ENCODE measurements at regions not wholly inside any gene's neighbourhood (a gene's known extent, or its start where the extent isn't known, plus 50 kb on each side); places are given as distances from the start of the nearest gene placed in this dataset.

GRCh38 chr11:103604310-103604709 is 432.1 kb upstream of the DDI1 start:
- DNase-seq (ENCODE audit: low spot score): no peak
- Histone ChIP-seq H3K4me1 (ENCODE audit: insufficient read depth, low read length, poor library complexity, severe bottlenecking) (no peaks in the 10 kb centered on the region), H3K9me2 (ENCODE audit: insufficient read depth, low read length) (no peaks in the 10 kb centered on the region), H4K20me1 (ENCODE audit: insufficient read depth, low read length) (no peaks in the 10 kb centered on the region), H3K9me3 (ENCODE audit: low read length) (no peaks in the 10 kb centered on the region), H2AFZ (ENCODE audit: low read length) (no peak overlapping the region), H3K36me3 (ENCODE audit: insufficient read depth, low read length) (no peaks in the 10 kb centered on the region), H3K79me2 (ENCODE audit: insufficient read depth, low read depth, low read length) (no peaks in the 10 kb centered on the region), H3K4me3 (ENCODE audit: low read depth, low read length, poor library complexity, severe bottlenecking) (no peak overlapping the region), H3K4me2 (ENCODE audit: low read length) (no peak overlapping the region), H3K27ac (ENCODE audit: low read depth, low read length, poor library complexity, severe bottlenecking) (no peak overlapping the region)
- intact Hi-C loops (cut with micrococcal nuclease; ENCODE audit: unreplicated experiment): no loop called here
- BruUV-seq (replicated peaks): no TSS peak
- TF ChIP-seq CTCF (conservative IDR thresholded peaks at IDR 0.05; ENCODE audit: low read length) (no peak), EZH2phosphoT487 (IDR thresholded peaks at IDR 0.05; ENCODE audit: borderline replicate concordance, low read depth, low read length) (no peak)
- ChIA-PET POLR2A (interaction anchor here (0.7 to 1.1 kb wide), 2 partner anchors 8 to 11 kb away, joined by 3 to 5 read pairs; no protein-coding TSS in a partner anchor), CTCF (ENCODE audit: unreplicated experiment) (no interaction called here)

- no peak overlapping the region for H3K4me3 ChIP-seq (ENCODE audit: low read depth, low read length, poor library complexity, severe bottlenecking)
These were observed 427.9 kb upstream of the DDI1 start for GRCh38 chr11:103608566-103608965.

More at GRCh38 chr11:103608566-103608965, 427.9 kb upstream of the DDI1 start:
- no peaks in the 10 kb centered on the region for H4K20me1 ChIP-seq (ENCODE audit: insufficient read depth, low read length)
- intact Hi-C loops (cut with micrococcal nuclease; ENCODE audit: unreplicated experiment): no loop called here
- TF ChIP-seq EZH2phosphoT487 (IDR thresholded peaks at IDR 0.05; ENCODE audit: borderline replicate concordance, low read depth, low read length) (no peak), CTCF (conservative IDR thresholded peaks at IDR 0.05; ENCODE audit: low read length) (no peak)
- no peaks in the 10 kb centered on the region for H3K9me3 ChIP-seq (ENCODE audit: low read length)
- no peaks in the 10 kb centered on the region for H3K36me3 ChIP-seq (ENCODE audit: insufficient read depth, low read length)
- no peaks in the 10 kb centered on the region for H3K4me1 ChIP-seq (ENCODE audit: insufficient read depth, low read length, poor library complexity, severe bottlenecking)
- H2AFZ ChIP-seq (ENCODE audit: low read length): no peak overlapping the region
- CTCF ChIA-PET (ENCODE audit: unreplicated experiment): no interaction called here
- H3K9me2 ChIP-seq (ENCODE audit: insufficient read depth, low read length): no peaks in the 10 kb centered on the region
- BruUV-seq (replicated peaks): no TSS peak
- H3K27ac ChIP-seq (ENCODE audit: low read depth, low read length, poor library complexity, severe bottlenecking): no peak overlapping the region
- POLR2A ChIA-PET: interaction anchor here (1.0 kb wide), 1 partner anchor 31 kb away, joined by 3 read pairs; no protein-coding TSS in a partner anchor
- no peak overlapping the region for H3K4me2 ChIP-seq (ENCODE audit: low read length)
- H3K79me2 ChIP-seq (ENCODE audit: insufficient read depth, low read depth, low read length): no peaks in the 10 kb centered on the region
- DNase-seq (ENCODE audit: low spot score): no peak

Measured in OCI-LY7 (cell line).